ENCODE measurements at regions not wholly inside any gene's neighbourhood (a gene's known extent, or its start where the extent isn't known, plus 50 kb on each side); places are given as distances from the start of the nearest gene placed in this dataset.

GRCh38 chr19:28217022-28217421 lies 995.9 kb downstream of the UQCRFS1 start:
- DNase-seq (ENCODE audit: low read depth in 3 of 3, low spot score in 1 of 3): no peak

DNA sequence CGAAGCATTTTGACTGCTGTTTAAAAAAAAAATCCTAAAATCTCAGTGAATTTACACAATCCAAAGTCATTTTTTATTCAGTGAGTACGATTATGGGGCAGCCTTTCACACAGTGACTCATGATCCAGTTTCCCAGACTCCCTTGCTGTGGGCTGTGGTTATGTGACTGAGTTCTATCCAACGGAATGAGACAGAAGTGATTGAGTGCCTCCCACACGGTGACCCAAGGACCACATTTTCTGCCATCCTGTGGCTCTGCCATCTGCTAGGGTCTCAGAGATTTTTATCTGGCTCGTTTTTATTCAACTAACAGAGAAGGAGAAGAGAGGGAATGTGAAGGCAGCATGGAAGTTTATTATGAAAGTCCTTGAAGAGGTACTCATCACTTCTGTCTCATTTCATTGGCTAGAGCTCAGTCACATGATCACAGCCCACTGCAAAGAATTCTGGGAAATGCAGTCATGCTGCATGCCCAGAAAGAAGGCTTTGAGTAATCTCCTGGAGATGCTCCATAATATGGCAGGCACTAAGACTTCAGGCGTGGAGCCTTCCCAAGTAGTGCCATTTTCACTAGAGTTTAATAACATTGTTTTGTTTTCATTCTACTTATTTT lies 999.4 kb downstream of the UQCRFS1 start:
- DNase-seq (ENCODE audit: low read depth in 3 of 3, low spot score in 1 of 3): no peak

DNA sequence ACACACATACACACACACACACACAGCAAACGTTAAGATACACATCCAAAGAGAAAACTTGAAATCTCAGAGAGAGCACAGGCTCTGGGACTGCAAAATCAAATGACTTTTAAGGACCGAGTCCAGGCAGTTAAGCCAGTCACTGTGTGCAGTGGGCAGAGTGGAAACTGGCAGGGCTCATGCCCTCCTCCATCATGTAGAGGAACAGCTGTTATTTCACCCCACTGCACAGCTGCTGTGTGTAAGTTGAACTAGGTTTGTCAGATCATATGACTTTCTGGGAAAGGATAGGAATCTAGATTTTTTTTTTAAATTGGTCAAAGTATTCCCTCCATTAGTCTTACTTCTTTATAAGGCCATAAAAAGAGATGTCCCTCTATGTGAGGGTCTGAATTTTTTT lies 1002.1 kb downstream of the UQCRFS1 start:
- DNase-seq (ENCODE audit: low read depth in 3 of 3, low spot score in 1 of 3): no peak

GRCh38 chr19:28208745-28209144 lies 1004.2 kb downstream of the UQCRFS1 start:
- no peak for DNase-seq (ENCODE audit: low read depth in 3 of 3, low spot score in 1 of 3)

DNA sequence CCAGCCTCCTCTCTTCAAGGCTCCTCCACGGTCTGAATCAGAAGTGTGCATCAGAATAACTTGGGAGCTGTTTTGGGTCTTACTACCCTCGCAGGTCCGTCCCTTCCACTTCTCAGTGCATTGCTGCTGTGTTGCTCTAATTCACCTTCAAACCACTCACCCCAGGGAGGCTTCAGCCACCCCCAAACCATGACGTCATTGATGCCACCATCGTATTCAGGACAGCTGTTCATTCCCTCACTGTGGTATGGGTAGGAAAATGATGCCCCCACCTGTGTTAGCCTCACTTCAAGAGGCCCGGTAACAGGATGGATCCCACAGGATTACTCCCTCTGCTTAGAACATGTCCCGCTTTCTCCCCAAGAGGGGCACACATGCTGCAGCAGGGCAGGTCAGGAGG lies 1005.7 kb downstream of the UQCRFS1 start:
- DNase-seq (ENCODE audit: low read depth in 3 of 3, low spot score in 1 of 3): no peak

DNA sequence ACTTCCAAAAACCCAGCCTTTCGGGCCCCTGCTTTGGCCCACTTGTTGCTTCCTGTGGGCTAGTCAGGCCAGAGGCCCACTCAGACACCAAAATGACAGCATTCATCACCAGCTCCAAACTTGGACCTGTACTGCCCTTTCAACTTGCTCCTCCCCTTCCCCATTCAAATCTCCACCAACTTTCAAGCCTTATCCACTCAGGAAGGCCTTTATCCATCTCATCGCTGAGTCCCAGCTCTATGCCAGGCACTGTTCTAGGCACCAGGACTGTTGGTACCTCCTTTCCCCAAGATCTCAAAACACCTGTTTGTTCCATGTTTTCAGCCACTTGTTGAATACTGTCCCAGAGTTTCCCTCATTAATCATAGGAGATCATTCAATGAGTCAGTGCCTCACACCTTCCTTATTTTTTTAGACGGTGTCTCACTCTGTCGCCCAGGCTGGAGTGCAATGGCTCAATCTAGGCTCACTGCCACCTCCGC lies 1011.4 kb downstream of the UQCRFS1 start:
- DNase-seq (ENCODE audit: low read depth in 3 of 3, low spot score in 1 of 3): no peak

DNA sequence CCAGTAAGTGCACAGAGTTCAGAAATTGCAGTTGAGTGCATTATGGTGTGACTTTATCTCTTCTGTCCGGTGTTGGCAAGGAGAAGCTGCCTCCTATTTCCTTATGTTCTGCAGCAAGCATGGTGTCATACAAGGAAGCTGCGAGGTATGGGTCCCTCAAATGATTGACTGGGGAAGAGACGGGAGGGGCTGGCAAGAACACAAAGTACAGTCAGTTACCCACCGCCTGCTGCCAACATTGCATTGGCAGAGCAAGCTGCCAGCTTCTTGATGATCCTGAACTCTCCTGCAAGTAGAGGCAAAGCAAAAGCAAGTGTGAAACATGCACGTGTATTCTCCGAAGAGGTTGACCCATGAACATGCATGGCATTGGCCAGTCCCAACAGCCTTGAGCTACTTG lies 1013.6 kb downstream of the UQCRFS1 start:
- no peak for DNase-seq (ENCODE audit: low read depth in 3 of 3, low spot score in 1 of 3)

DNA sequence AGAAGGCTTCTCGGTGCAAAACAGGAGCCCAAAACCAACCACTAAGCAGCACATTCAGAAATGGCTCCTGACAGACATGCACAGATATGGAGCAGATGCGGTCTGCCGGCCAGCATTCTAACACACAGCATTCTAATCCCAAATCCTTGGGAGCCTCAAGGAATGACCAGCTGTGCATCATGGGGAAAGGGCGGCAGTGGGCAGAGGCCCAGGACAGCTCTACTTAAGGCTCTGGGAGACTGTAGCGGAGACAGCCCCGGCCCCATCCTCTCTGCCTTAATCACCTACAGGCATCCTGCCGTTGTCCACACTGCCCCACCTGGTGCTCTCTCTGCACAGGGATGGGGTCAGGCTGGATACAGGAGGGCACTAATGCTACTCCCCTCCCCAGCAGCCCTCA lies 1016.0 kb downstream of the UQCRFS1 start:
- no peak for DNase-seq (ENCODE audit: low read depth in 3 of 3, low spot score in 1 of 3)

DNA sequence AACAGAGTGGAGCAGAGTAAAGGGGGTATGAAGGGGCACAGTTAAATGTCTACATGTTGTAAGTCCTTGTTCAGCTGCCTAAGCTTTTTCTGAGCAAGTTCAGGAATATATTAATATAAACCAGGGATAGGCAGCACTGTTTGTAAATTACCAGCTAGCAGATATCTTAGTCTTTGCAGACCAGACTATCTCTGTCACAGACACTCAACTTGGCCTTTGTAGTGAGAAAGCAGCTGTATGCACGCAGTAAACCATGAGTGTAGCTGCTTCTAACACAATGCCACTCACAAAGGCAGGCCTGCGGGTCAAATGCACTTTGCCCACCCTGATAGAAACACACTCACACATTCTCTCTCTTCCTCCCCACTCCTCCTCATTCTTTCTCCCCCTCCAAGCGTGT lies 1016.9 kb downstream of the UQCRFS1 start:
- DNase-seq (ENCODE audit: low read depth in 3 of 3, low spot score in 1 of 3): no peak

- DNase-seq (ENCODE audit: low read depth in 3 of 3, low spot score in 1 of 3): no peak
Observed at GRCh38 chr19:28185646-28186045, 1027.3 kb downstream of the UQCRFS1 start.

GRCh38 chr19:28184997-28185396 lies 1028.0 kb downstream of the UQCRFS1 start:
- no peak for DNase-seq (ENCODE audit: low read depth in 3 of 3, low spot score in 1 of 3)

DNA sequence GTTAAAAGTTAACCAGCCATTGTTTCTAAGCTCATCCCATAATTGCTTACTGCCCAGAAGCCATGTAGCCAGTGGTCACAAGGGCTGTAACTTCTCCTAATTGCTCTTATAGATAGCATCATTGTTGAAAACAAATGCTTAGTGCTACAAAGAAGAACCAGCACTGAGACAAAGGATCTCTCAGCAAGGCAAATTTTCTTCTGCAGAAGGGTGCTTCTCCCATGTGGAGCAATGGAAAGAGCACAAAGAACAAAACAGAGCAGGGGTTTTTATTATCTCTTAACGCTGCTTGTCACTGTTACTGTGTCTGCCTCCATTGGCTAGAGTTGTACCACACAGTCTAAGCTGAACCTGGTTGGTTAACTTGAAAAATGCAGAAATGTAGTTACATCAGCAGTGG lies 1036.8 kb downstream of the UQCRFS1 start:
- no peak for DNase-seq (ENCODE audit: low read depth in 3 of 3, low spot score in 1 of 3)

DNA sequence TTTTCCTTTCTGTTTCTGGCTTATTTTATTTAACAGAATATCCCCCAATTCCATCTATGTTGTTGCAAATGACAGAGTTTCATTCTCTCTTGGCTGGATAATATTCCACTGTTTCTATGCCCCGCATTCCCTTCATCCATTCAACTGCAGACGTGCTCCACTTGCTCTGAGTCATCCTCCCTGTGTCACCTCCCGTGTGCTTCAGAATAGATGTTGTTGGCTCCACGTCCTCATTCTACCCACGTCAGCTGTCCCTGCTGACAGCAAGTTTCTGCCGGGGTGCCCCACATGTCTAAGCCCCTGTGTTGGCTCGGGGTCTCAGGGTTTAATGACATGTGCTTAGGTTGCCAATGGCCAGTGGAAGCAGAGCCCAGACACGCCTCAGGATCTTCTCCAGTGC lies 1041.0 kb downstream of the UQCRFS1 start:
- no peak for DNase-seq (ENCODE audit: low read depth in 3 of 3, low spot score in 1 of 3)

- DNase-seq (ENCODE audit: low read depth in 3 of 3, low spot score in 1 of 3): no peak
Observed at GRCh38 chr19:28170066-28170465, 1042.9 kb downstream of the UQCRFS1 start.

GRCh38 chr19:28169168-28169887 lies 1043.6 kb downstream of the UQCRFS1 start:
- no peak for DNase-seq (ENCODE audit: low read depth in 3 of 3, low spot score in 1 of 3)

GRCh38 chr19:28168557-28168956 lies 1044.4 kb downstream of the UQCRFS1 start:
- no peak for DNase-seq (ENCODE audit: low read depth in 3 of 3, low spot score in 1 of 3)

DNA sequence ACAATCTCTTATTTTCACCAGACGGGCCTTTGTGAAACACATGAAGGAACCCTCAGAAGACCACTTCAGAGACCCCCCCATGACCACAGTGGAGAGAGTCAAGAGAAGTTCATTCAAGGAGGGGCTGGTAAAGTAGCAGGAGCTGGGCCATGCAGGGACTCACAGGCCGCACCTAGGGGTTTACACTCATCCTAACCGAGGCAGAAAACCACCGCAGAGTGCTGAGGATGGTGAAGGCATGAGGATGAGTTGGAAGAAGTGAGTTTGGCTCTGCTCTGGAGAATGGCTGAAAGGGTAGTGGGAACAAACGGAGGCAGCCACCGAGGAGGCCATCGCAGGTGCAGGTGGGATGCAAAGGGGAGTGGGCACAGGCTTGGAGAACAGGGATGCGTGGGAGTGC lies 1046.9 kb downstream of the UQCRFS1 start:
- DNase-seq (ENCODE audit: low read depth in 3 of 3, low spot score in 1 of 3): no peak

- no peak for DNase-seq (ENCODE audit: low read depth in 3 of 3, low spot score in 1 of 3)
Observed at GRCh38 chr19:28164214-28164613, 1048.7 kb downstream of the UQCRFS1 start.

- DNase-seq (ENCODE audit: low read depth in 3 of 3, low spot score in 1 of 3): no peak
Observed at GRCh38 chr19:28159065-28159464, 1053.9 kb downstream of the UQCRFS1 start.

DNA sequence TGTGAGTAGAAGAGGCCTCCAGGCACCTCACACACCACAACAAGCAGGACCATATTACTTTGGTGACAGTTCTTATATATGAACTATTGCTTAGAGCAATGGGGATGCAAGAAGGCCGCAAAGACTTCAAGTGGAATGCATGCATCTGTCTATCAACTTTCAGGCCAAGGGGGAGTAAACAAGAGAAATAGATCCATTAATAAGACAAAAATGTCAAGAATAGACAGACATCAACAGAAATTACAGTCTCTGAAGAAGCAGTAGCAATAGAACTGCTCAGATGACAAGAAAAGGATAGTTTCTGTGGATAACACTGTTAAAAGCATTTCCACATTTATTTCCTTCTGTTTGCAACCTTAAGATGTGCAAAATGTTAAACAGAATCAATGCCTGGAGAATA lies 1057.7 kb downstream of the UQCRFS1 start:
- no peak for DNase-seq (ENCODE audit: low read depth in 3 of 3, low spot score in 1 of 3)

GRCh38 chr19:28154077-28154476 lies 1058.9 kb downstream of the UQCRFS1 start:
- no peak for DNase-seq (ENCODE audit: low read depth in 3 of 3, low spot score in 1 of 3)

DNA sequence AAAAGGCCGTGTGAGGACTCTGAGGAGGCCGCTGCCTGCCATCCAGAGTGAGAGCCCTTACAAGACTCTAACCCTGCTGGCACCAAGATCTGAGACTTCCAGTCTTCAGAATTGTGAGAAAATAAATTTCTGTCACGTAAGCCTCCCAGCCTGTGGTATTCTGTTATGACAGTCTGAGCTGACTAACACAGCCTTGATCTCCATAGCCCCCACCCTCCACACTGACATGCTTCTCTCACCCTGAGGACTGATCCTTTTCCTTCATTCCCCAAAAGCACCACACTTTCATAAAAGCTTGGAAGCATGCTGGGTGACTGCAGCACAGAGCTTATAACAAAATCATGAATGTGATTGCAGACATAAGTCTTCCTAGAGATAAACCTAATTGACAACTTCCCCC lies 1059.8 kb downstream of the UQCRFS1 start:
- DNase-seq (ENCODE audit: low read depth in 3 of 3, low spot score in 1 of 3): no peak

GRCh38 chr19:28152195-28152594 lies 1060.8 kb downstream of the UQCRFS1 start:
- DNase-seq (ENCODE audit: low read depth in 3 of 3, low spot score in 1 of 3): no peak

Measured in stimulated activated CD4-positive, alpha-beta T cell treated with anti-CD3 and anti-CD28 coated beads, TNF-alpha, amount 100 ng/mL, for 1 hour (primary cell).